Omental fat pad (tissue), 3 donors: ENCODE measurements at regions not wholly inside any gene's neighbourhood (a gene's known extent, or its start where the extent isn't known, plus 50 kb on each side); places are given as distances from the start of the nearest gene placed in this dataset.

Source experiments
- ATAC-seq: fragments of 150-250 bp; one replicate; pipeline ENCODE4 v1.9.1; 2016; ENCODE audit warnings: mild to moderate bottlenecking, moderate library complexity; ENCODE audit not compliant: low FRiP score
- DNase-seq: peaks from one replicate; pipeline ENCODE4 v3.0.0-alpha.2; 2019; ENCODE audit warnings: low spot score
- TF ChIP-seq, protein P1 (sequence below), 3 donors: fragments of 450-650 bp; IDR thresholded peaks; one replicate each; pipeline ENCODE4 v1.5.1; 2016 to 2017; ENCODE audit warnings: antibody characterized with exemption in 3 of 3, mild to moderate bottlenecking in 3 of 3, moderate library complexity in 2 of 3

DNA sequence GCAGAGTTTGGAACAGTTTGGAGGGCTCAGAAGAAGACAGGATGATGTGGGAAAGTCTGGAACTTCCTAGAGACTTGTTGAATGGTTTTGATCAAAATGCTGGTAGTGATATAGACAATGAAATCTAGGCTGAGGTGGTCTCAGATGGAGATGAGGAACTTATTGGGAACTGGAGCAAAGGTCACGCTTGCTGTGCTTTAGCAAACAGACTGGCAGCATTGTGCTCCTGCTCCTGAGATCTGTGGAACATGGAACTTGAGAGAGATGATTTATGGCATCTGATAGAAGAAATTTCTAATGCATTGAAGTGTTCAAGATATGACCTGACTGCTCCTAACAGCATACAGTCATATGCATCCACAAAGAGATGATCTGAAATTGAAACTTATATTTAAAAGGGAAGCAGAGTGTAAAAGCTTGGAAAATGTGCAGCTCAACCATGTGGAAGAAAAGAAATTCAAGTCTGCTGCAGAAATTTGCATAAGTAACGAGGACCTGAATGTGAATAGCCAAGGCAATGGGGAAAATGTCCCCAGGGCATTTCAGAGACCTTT, 186.9 kb upstream of the PHYHIPL start:
- TF ChIP-seq, protein P1, sequence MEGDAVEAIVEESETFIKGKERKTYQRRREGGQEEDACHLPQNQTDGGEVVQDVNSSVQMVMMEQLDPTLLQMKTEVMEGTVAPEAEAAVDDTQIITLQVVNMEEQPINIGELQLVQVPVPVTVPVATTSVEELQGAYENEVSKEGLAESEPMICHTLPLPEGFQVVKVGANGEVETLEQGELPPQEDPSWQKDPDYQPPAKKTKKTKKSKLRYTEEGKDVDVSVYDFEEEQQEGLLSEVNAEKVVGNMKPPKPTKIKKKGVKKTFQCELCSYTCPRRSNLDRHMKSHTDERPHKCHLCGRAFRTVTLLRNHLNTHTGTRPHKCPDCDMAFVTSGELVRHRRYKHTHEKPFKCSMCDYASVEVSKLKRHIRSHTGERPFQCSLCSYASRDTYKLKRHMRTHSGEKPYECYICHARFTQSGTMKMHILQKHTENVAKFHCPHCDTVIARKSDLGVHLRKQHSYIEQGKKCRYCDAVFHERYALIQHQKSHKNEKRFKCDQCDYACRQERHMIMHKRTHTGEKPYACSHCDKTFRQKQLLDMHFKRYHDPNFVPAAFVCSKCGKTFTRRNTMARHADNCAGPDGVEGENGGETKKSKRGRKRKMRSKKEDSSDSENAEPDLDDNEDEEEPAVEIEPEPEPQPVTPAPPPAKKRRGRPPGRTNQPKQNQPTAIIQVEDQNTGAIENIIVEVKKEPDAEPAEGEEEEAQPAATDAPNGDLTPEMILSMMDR (IDR thresholded peaks at IDR 0.05) = no peak
- DNase-seq = no peak

DNA sequence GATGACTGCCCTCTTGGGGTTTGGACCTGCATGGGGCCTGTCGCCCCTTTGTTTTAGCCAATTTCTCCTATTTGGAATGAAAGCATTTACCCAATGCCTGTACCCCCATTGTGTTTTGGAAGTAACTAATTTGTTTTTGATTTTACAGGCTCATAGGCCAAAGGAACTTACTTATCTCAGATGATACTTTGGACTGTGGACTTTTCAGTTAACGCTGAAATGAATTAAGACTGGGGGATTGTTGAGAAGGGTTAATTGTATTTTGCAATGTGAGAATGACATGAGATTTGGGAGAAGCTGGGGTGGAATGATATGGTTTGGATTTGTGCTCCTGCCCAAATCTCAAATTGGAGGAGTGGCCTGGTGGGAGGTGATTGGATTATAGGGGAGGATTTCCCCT, 185.8 kb upstream of the PHYHIPL start:
- no peak for ATAC-seq
- DNase-seq = no peak
- TF ChIP-seq, protein P1 (IDR thresholded peaks at IDR 0.05) = no peak

More for the DNA sequence above, 186.9 kb upstream of the PHYHIPL start:
- no peak for ATAC-seq

DNA sequence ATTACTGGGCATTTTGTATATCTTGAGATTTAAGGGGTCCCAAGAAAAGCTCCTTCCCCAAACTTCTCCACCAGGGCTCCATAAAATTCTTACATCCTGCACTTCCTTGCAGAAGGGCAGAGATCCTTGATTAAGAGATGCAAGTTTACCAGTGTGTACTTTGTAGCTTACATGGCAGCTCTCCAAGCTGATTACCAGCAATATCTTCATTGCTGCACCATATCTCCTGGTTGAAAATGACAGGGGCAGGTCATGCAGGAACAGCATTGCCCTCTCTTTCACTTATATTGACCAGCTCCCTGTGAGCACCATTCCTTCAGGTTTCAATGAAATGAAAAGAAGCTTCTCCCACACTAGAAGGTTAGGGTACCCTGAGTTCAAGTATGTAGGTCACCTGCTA, 184.6 kb upstream of the PHYHIPL start:
- TF ChIP-seq, protein P1 (IDR thresholded peaks at IDR 0.05) = no peak
- no peak for DNase-seq
- ATAC-seq = no peak

DNA sequence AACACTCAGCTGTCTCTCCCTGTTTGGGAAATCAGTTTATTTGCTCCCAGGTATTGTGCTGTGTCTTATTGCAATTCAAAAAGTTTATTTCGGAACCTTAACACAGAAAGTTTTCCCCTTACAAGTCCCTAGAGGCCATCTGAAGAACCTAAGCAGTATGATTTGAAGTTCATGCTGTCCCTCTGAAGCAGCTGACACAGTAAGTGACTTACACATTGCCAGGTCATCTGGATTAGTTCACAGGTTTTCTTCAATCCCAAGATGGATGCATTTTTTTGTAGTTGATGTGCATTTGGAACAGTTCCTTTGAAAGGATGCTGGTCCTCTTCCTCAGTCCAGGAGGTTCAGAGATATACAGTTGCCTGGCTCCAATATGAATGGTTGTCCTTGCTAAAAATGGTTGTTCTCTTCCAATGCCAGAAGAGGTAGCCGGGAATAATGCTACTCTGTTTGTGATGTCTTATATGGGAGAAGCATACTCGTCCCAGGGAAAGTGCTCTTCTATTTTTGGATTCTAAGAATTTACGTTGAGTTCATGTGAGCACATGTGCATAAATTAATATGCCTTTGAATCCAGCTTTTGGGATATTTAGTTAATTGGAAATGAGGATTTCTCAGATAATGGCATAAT, 183.5 kb upstream of the PHYHIPL start:
- ATAC-seq (no peak), DNase-seq (no peak)
- TF ChIP-seq, protein P1 (IDR thresholded peaks at IDR 0.05) = no peak

DNA sequence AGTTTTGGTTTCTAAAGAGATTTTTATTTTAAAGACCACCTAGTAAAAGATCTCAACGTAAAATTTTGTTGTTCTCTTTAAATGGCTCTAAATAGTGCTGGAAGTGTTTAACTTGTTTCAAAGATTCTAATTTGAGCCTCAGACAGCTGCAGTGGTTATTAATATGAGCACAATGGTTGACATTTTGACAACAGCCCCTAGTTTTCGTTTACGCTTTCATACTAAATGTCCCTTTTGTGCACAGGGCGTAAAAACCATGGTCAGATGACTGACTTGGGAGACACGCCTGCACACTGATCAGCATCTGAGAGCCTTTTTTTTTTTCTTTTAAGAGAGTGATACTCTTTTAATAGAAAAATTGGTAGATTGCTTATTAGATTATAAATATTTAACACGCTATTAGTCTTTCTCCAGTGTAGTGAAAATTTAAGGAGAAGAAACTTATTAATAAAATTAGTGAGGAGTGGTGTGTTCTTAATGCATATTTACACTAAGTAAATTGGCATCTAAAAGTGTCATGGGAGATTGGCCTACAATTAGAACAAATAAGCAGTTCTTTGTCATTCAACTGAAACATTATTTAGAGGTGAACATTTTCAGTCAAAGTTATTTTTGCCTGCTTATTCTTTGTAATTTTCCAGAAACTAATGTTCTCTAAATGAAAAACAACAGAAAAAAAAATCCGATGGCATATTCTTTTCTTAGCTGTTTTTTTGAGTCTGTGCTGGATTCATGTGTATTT, 182.8 kb upstream of the PHYHIPL start:
- TF ChIP-seq, protein P1 (IDR thresholded peaks at IDR 0.05) = no peak
- DNase-seq (no peak), ATAC-seq (no peak)

DNA sequence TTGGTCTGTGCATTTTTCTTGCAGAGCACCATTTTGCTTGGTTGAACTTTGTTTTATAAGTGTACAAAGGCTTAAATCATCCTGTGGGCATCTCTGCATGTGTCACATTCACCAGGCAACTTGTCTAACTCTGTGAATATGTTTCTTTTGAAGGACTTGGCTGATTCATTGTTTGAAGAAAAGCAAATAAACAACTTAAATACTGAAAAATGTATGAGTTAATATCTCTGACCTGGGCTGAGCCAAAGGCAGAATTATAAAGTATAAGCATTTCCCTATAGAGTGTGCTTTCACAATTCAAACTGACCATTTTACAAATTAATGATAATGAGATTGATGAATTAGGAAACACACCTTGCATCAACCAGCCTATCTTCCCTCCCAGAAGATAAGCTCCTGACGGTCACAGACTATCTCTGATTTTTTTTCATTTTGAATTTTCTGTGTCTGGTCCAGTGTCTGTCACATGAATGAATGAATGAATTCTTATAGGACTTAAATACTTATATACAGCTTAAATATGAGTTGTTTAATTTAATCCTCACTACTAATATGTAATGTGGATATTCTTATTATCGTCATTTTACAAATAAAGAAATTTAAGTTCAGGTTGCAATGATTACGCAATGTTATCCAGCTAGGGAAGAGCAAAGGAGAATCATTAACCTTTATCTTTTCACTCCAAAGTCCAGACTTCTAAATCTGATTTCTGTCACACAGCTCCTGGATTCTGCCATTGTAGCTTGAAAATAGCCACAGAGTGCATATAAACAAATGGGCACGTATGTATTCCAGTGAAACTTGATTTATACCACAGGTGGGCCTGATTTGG, 182.0 kb upstream of the PHYHIPL start:
- TF ChIP-seq, protein P1 (IDR thresholded peaks at IDR 0.05) = no peak
- ATAC-seq (no peak), DNase-seq (no peak)
